HL-60 (cell line): ENCODE measurements at regions not wholly inside any gene's neighbourhood (a gene's known extent, or its start where the extent isn't known, plus 50 kb on each side); places are given as distances from the start of the nearest gene placed in this dataset.

ENCODE experiments used
- DNase-seq, 2 experiments: peaks; one replicate each; pipeline ENCODE4 v3.0.0-alpha.2; 2010 to 2020; ENCODE audit warnings: low read depth in 1 of 2, low spot score in 1 of 2
- H3K27ac ChIP-seq: fragments of 250-450 bp; sonication (Bioruptor Pico); replicated peaks from 2 replicates; pipeline ENCODE4 v1.5.1; 2020; ENCODE audit warnings: mild to moderate bottlenecking, moderate library complexity
- H3K27me3 ChIP-seq: fragments of 250-450 bp; sonication (Bioruptor Pico); 2 replicates; pipeline ENCODE4 v1.5.1; 2021; ENCODE audit warnings: mild to moderate bottlenecking, moderate library complexity; ENCODE audit not compliant: insufficient read depth, poor library complexity, severe bottlenecking
- H3K4me3 ChIP-seq: replicated peaks from 2 replicates; pipeline ENCODE4 v1.5.1; 2011; ENCODE audit warnings: mild to moderate bottlenecking, control low read depth, low read length; ENCODE audit not compliant: insufficient read depth
- CTCF ChIP-seq: IDR thresholded peaks from one replicate; pipeline ENCODE4 v1.5.1; 2011; ENCODE audit warnings: low read length, control low read depth, inconsistent platforms; ENCODE audit not compliant: insufficient read depth
- GABPA ChIP-seq: IDR thresholded peaks from 2 replicates; pipeline ENCODE4 v1.6.1; 2012; ENCODE audit warnings: low read depth
- POLR2AphosphoS5 ChIP-seq: IDR thresholded peaks from 2 replicates; pipeline ENCODE4 v1.6.1; 2012; ENCODE audit warnings: low read depth
- SPI1 ChIP-seq: IDR thresholded peaks from 2 replicates; pipeline ENCODE4 v1.6.1; 2012; ENCODE audit warnings: low read depth, mild to moderate bottlenecking, borderline replicate concordance
- TF ChIP-seq, protein P1 (sequence below): IDR thresholded peaks from 2 replicates; pipeline ENCODE4 v1.6.1; 2012; ENCODE audit warnings: low read depth; ENCODE audit not compliant: insufficient replicate concordance

DNA sequence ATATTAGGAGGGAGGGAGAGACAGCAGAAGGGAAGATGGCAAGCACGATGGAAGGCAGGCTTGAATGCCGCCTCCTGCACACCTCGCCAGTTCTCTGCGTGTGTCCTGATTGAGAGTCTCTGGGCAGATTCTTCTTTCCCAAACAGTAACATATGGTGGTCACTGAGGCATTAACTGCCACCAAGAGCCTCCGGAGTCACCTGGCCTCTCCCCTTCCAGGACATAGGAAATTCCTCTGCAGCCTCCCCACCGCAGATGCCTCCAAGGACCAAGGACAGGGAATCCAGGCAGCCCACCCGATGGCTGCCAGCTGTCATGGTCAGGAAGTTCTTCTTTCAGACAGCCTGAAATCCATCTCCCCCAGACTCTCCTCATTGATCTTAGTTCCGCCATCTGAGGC, 149.3 kb downstream of the ENGASE start:
- DNase-seq, result no peak
- H3K27me3 ChIP-seq, result peaks cover 3% of the 10 kb centered on the region
- no peak overlapping the region for H3K27ac ChIP-seq
- no peak for TF ChIP-seq CTCF
- TF ChIP-seq, protein P1, sequence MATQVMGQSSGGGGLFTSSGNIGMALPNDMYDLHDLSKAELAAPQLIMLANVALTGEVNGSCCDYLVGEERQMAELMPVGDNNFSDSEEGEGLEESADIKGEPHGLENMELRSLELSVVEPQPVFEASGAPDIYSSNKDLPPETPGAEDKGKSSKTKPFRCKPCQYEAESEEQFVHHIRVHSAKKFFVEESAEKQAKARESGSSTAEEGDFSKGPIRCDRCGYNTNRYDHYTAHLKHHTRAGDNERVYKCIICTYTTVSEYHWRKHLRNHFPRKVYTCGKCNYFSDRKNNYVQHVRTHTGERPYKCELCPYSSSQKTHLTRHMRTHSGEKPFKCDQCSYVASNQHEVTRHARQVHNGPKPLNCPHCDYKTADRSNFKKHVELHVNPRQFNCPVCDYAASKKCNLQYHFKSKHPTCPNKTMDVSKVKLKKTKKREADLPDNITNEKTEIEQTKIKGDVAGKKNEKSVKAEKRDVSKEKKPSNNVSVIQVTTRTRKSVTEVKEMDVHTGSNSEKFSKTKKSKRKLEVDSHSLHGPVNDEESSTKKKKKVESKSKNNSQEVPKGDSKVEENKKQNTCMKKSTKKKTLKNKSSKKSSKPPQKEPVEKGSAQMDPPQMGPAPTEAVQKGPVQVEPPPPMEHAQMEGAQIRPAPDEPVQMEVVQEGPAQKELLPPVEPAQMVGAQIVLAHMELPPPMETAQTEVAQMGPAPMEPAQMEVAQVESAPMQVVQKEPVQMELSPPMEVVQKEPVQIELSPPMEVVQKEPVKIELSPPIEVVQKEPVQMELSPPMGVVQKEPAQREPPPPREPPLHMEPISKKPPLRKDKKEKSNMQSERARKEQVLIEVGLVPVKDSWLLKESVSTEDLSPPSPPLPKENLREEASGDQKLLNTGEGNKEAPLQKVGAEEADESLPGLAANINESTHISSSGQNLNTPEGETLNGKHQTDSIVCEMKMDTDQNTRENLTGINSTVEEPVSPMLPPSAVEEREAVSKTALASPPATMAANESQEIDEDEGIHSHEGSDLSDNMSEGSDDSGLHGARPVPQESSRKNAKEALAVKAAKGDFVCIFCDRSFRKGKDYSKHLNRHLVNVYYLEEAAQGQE, result no peak
- no peak for TF ChIP-seq GABPA
- no peak for TF ChIP-seq POLR2AphosphoS5
- no peak for TF ChIP-seq SPI1
- no peak overlapping the region for H3K4me3 ChIP-seq

- peaks cover 3% of the 10 kb centered on the region for H3K27me3 ChIP-seq
- no peak overlapping the region for H3K27ac ChIP-seq
- no peak overlapping the region for H3K4me3 ChIP-seq
- no peak for TF ChIP-seq CTCF
- TF ChIP-seq, protein P1, result no peak
- TF ChIP-seq GABPA, result no peak
- no peak for TF ChIP-seq POLR2AphosphoS5
- no peak for TF ChIP-seq SPI1
- DNase-seq, result no peak
Observed at GRCh38 chr17:79223471-79223870, 148.8 kb downstream of the ENGASE start.

DNA sequence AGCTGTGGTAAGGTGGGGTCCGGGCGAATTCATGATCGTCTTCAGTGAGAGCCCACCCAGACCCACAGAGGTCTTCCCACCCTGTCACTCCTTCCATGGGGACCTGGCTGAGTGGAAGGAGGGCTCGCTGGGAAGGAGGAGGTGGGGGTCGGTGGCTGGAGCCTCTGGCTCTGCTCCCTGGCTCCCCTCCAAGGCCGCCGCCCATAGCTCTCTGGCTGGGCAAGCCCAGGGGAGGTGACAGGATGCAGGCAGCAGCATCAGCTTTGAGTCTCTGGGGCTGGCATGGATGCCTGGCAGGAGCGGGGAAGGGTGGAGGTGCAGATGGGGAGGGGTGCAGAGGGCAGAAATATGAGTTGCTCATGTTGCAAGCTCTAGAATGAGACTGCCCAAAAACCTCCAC, 147.0 kb downstream of the ENGASE start:
- DNase-seq, result no peak
- peaks cover 8% of the 10 kb centered on the region for H3K27me3 ChIP-seq

More for the DNA sequence above, 147.0 kb downstream of the ENGASE start:
- Histone ChIP-seq H3K27ac (no peak overlapping the region), H3K4me3 (no peak overlapping the region)
- TF ChIP-seq SPI1, result no peak
- no peak for TF ChIP-seq CTCF
- no peak for TF ChIP-seq GABPA
- TF ChIP-seq POLR2AphosphoS5, result no peak
- TF ChIP-seq, protein P1, result no peak
